Mesendoderm (in vitro differentiated cells): ENCODE measurements at regions not wholly inside any gene's neighbourhood (a gene's known extent, or its start where the extent isn't known, plus 50 kb on each side); places are given as distances from the start of the nearest gene placed in this dataset.

Source experiments
- DNase-seq: peaks from one replicate; pipeline ENCODE4 v3.0.0; 2013
- H2AK5ac ChIP-seq: 2 replicates; pipeline ENCODE4 v1.6.1; 2013; ENCODE audit warnings: low read length, inconsistent platforms
- H2BK120ac ChIP-seq: 2 replicates; pipeline ENCODE4 v1.6.1; 2013; ENCODE audit warnings: low read depth, mild to moderate bottlenecking, low read length, moderate library complexity, mixed read lengths
- H2BK15ac ChIP-seq: replicated peaks from 2 replicates; pipeline ENCODE4 v1.6.1; 2013; ENCODE audit warnings: low read depth, mild to moderate bottlenecking, moderate library complexity
- H2BK5ac ChIP-seq: 2 replicates; pipeline ENCODE4 v1.6.1; 2013; ENCODE audit warnings: low read length, inconsistent platforms
- H3K18ac ChIP-seq: 2 replicates; pipeline ENCODE4 v1.6.1; 2013; ENCODE audit warnings: mild to moderate bottlenecking, low read length, mixed read lengths
- H3K23ac ChIP-seq: one replicate; pipeline ENCODE4 v1.6.1; 2013; ENCODE audit warnings: low read length
- H3K27ac ChIP-seq: 2 replicates; pipeline ENCODE4 v1.5.1; 2013; ENCODE audit warnings: low read depth, mild to moderate bottlenecking, inconsistent platforms, low read length, moderate library complexity
- H3K27me3 ChIP-seq: 2 replicates; pipeline ENCODE4 v1.6.1; 2013; ENCODE audit warnings: low read length, control low read depth, mild to moderate bottlenecking, inconsistent platforms; ENCODE audit not compliant: insufficient read depth, poor library complexity
- H3K36me3 ChIP-seq: 2 replicates; pipeline ENCODE4 v1.6.1; 2013; ENCODE audit warnings: low read length, inconsistent platforms; ENCODE audit not compliant: control insufficient read depth, insufficient read depth
- H3K4ac ChIP-seq: one replicate; pipeline ENCODE4 v1.6.1; 2013; ENCODE audit warnings: low read depth, mild to moderate bottlenecking, low read length, moderate library complexity
- H3K4me1 ChIP-seq: 2 replicates; pipeline ENCODE4 v1.6.1; 2013; ENCODE audit warnings: low read depth, low read length, inconsistent platforms; ENCODE audit not compliant: control insufficient read depth
- H3K4me2 ChIP-seq: 2 replicates; pipeline ENCODE4 v1.6.1; 2013; ENCODE audit warnings: low read length
- H3K4me3 ChIP-seq: 2 replicates; pipeline ENCODE4 v1.5.1; 2013; ENCODE audit warnings: mild to moderate bottlenecking, low read length
- H3K56ac ChIP-seq: one replicate; pipeline ENCODE4 v1.6.1; 2013; ENCODE audit warnings: low read length
- H3K79me1 ChIP-seq: 2 replicates; pipeline ENCODE4 v1.6.1; 2013; ENCODE audit warnings: low read length, inconsistent platforms
- H3K79me2 ChIP-seq: 2 replicates; pipeline ENCODE4 v1.6.1; 2013; ENCODE audit warnings: mild to moderate bottlenecking, low read length; ENCODE audit not compliant: control insufficient read depth, insufficient read depth
- H3K9ac ChIP-seq: 2 replicates; pipeline ENCODE4 v1.6.1; 2013; ENCODE audit warnings: low read length, inconsistent platforms
- H4K5ac ChIP-seq: one replicate; pipeline ENCODE4 v1.6.1; 2013; ENCODE audit warnings: low read length
- H4K8ac ChIP-seq: one replicate; pipeline ENCODE4 v1.6.1; 2013; ENCODE audit warnings: low read depth, mild to moderate bottlenecking, control low read depth, low read length, moderate library complexity
- WGBS: extraction: QIAGEN DNeasy Blood & Tissue Kit; methylation state at CpG from one replicate; pipeline ENCODE4 v1.1.7; 2013; ENCODE audit warnings: low lambda C conversion rate, missing lambda C conversion rate; ENCODE audit not compliant: insufficient coverage; ENCODE audit errors: extremely low coverage; 5-methylcytosine and 5-hydroxymethylcytosine counted together

- no peaks in the 10 kb centered on the region for H3K36me3 ChIP-seq
- no peak overlapping the region for H3K4me2 ChIP-seq
- WGBS: no CpG with 5 or more reads among the region's 6 CpGs
- H3K56ac ChIP-seq: no peak overlapping the region
- no peak overlapping the region for H2AK5ac ChIP-seq
- no peak overlapping the region for H3K9ac ChIP-seq
- DNase-seq: peak; percentile 83
- no peak overlapping the region for H3K4me3 ChIP-seq
- H2BK15ac ChIP-seq: no peak overlapping the region
- no peak overlapping the region for H2BK120ac ChIP-seq
- H3K27ac ChIP-seq: no peak overlapping the region
- no peaks in the 10 kb centered on the region for H3K4me1 ChIP-seq
- H2BK5ac ChIP-seq: no peak overlapping the region
- no peak overlapping the region for H3K18ac ChIP-seq
- H4K5ac ChIP-seq: no peak overlapping the region
- no peak overlapping the region for H3K23ac ChIP-seq
- no peaks in the 10 kb centered on the region for H3K79me1 ChIP-seq
- no peaks in the 10 kb centered on the region for H3K79me2 ChIP-seq
- no peak overlapping the region for H3K4ac ChIP-seq
- H3K27me3 ChIP-seq: no peaks in the 10 kb centered on the region
- no peak overlapping the region for H4K8ac ChIP-seq
Observed at GRCh38 chr16:56013962-56014552, 138.9 kb upstream of the CES5A start.

DNA sequence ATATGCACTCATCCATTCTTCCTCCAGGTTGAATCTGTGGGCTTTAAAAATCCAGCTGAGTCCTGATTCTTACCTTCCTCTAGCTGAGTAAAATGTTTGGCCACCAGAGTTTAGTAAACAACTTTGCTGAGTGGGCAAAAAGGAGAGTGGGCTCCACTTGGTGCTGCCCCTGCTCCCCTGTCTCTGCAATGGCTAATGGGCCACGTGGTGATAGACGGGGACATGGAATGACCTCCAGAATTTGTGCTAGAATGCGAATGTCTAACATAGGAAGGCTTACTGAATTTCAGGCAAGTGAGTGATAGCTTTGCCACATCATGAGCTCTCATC is 137.3 kb upstream of the CES5A start:
- H3K79me2 ChIP-seq: no peaks in the 10 kb centered on the region
- no peak overlapping the region for H3K23ac ChIP-seq
- no peak overlapping the region for H3K4me3 ChIP-seq
- no peak overlapping the region for H4K8ac ChIP-seq
- no peak overlapping the region for H4K5ac ChIP-seq
- H3K9ac ChIP-seq: no peak overlapping the region
- H3K56ac ChIP-seq: no peak overlapping the region
- H3K27ac ChIP-seq: no peak overlapping the region
- no peaks in the 10 kb centered on the region for H3K36me3 ChIP-seq
- H2BK120ac ChIP-seq: no peak overlapping the region
- no peak overlapping the region for H3K18ac ChIP-seq
- no CpG with 5 or more reads among the region's 3 CpGs for WGBS
- no peak overlapping the region for H3K4ac ChIP-seq
- no peaks in the 10 kb centered on the region for H3K27me3 ChIP-seq
- no peak for DNase-seq
- no peaks in the 10 kb centered on the region for H3K79me1 ChIP-seq
- H3K4me2 ChIP-seq: no peak overlapping the region
- H2AK5ac ChIP-seq: no peak overlapping the region
- no peaks in the 10 kb centered on the region for H3K4me1 ChIP-seq
- no peak overlapping the region for H2BK5ac ChIP-seq
- no peak overlapping the region for H2BK15ac ChIP-seq

GRCh38 chr16:56011808-56012481 is 136.8 kb upstream of the CES5A start:
- Histone ChIP-seq H3K79me1 (no peaks in the 10 kb centered on the region), H3K4me2 (no peak overlapping the region), H4K8ac (no peak overlapping the region), H3K27ac (no peak overlapping the region), H3K4me3 (no peak overlapping the region), H3K36me3 (no peaks in the 10 kb centered on the region), H3K9ac (no peak overlapping the region), H3K27me3 (no peaks in the 10 kb centered on the region), H3K56ac (no peak overlapping the region), H3K18ac (no peak overlapping the region), H3K4ac (no peak overlapping the region), H4K5ac (no peak overlapping the region), H2BK5ac (no peak overlapping the region), H3K4me1 (no peaks in the 10 kb centered on the region), H2BK15ac (no peak overlapping the region), H3K79me2 (no peaks in the 10 kb centered on the region), H3K23ac (no peak overlapping the region), H2BK120ac (no peak overlapping the region), H2AK5ac (no peak overlapping the region)
- DNase-seq: no peak
- no CpG with 5 or more reads among the region's 3 CpGs for WGBS

- Histone ChIP-seq H3K4me3 (no peak overlapping the region), H3K23ac (no peak overlapping the region), H3K4me1 (no peaks in the 10 kb centered on the region), H3K27me3 (no peaks in the 10 kb centered on the region), H3K9ac (no peak overlapping the region), H2BK120ac (no peak overlapping the region), H3K4me2 (no peak overlapping the region), H4K8ac (no peak overlapping the region), H2BK15ac (no peak overlapping the region), H3K79me1 (no peaks in the 10 kb centered on the region), H3K36me3 (no peaks in the 10 kb centered on the region), H4K5ac (no peak overlapping the region), H3K27ac (no peak overlapping the region), H3K79me2 (no peaks in the 10 kb centered on the region), H2BK5ac (no peak overlapping the region), H3K4ac (no peak overlapping the region), H3K18ac (no peak overlapping the region), H2AK5ac (no peak overlapping the region), H3K56ac (no peak overlapping the region)
- WGBS: no CpG with 5 or more reads among the region's 1 CpG
- peak; percentile 16 for DNase-seq
Observed at GRCh38 chr16:56005958-56006357, 130.8 kb upstream of the CES5A start.

DNA sequence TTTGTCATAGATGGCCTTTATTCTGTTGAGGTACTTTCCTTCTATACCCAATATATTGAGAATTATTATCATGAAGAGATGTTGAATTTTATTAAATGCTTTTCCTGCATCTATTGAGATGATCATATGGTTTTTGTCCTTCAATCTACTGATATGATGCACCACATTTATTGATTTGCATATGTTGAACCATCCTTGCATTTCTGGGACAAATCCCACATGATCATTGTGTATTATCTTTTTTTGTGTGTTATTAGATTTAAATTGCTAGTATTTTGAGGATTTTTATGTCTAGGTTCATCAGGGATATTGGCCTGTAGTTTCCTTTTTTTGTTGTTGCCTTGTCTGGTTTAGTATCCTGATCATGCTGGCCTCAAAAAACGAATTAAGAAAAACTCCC is 124.5 kb upstream of the CES5A start:
- H3K4ac ChIP-seq: no peak overlapping the region
- no peak overlapping the region for H2BK120ac ChIP-seq
- H3K36me3 ChIP-seq: no peaks in the 10 kb centered on the region
- H2BK15ac ChIP-seq: no peak overlapping the region
- H3K18ac ChIP-seq: no peak overlapping the region
- peaks cover 5% of the 10 kb centered on the region for H3K4me1 ChIP-seq
- H3K23ac ChIP-seq: no peak overlapping the region
- no peak overlapping the region for H3K4me3 ChIP-seq
- no peak overlapping the region for H4K8ac ChIP-seq
- no CpG with 5 or more reads among the region's 1 CpG for WGBS
- no peak for DNase-seq
- H3K79me2 ChIP-seq: no peaks in the 10 kb centered on the region
- H3K27me3 ChIP-seq: no peaks in the 10 kb centered on the region
- H2BK5ac ChIP-seq: no peak overlapping the region
- H2AK5ac ChIP-seq: no peak overlapping the region
- no peak overlapping the region for H3K56ac ChIP-seq
- H3K79me1 ChIP-seq: no peaks in the 10 kb centered on the region
- H3K4me2 ChIP-seq: no peak overlapping the region
- no peak overlapping the region for H3K27ac ChIP-seq
- H3K9ac ChIP-seq: no peak overlapping the region
- H4K5ac ChIP-seq: no peak overlapping the region

GRCh38 chr16:55993088-55993487 is 117.9 kb upstream of the CES5A start:
- no peak overlapping the region for H3K27ac ChIP-seq
- WGBS: no CpG with 5 or more reads among the region's 3 CpGs
- H3K23ac ChIP-seq: no peak overlapping the region
- H2BK5ac ChIP-seq: no peak overlapping the region
- no peak overlapping the region for H2BK120ac ChIP-seq
- H4K8ac ChIP-seq: no peak overlapping the region
- no peak overlapping the region for H3K18ac ChIP-seq
- no peak overlapping the region for H2BK15ac ChIP-seq
- H3K79me2 ChIP-seq: no peaks in the 10 kb centered on the region
- H3K4ac ChIP-seq: no peak overlapping the region
- no peak overlapping the region for H2AK5ac ChIP-seq
- peaks cover 5% of the 10 kb centered on the region for H3K4me1 ChIP-seq
- no peak overlapping the region for H3K9ac ChIP-seq
- no peak overlapping the region for H3K4me2 ChIP-seq
- H3K27me3 ChIP-seq: no peaks in the 10 kb centered on the region
- H3K56ac ChIP-seq: no peak overlapping the region
- H3K79me1 ChIP-seq: no peaks in the 10 kb centered on the region
- no peaks in the 10 kb centered on the region for H3K36me3 ChIP-seq
- DNase-seq: no peak
- no peak overlapping the region for H3K4me3 ChIP-seq
- no peak overlapping the region for H4K5ac ChIP-seq
